ENCODE measurements at regions not wholly inside any gene's neighbourhood (a gene's known extent, or its start where the extent isn't known, plus 50 kb on each side); places are given as distances from the start of the nearest gene placed in this dataset.
"Not testable (repeated sequence)": the region's sequence is repeated elsewhere in the genome, so short reads cannot be mapped to it uniquely, and the experiment has no call there.

DNA sequence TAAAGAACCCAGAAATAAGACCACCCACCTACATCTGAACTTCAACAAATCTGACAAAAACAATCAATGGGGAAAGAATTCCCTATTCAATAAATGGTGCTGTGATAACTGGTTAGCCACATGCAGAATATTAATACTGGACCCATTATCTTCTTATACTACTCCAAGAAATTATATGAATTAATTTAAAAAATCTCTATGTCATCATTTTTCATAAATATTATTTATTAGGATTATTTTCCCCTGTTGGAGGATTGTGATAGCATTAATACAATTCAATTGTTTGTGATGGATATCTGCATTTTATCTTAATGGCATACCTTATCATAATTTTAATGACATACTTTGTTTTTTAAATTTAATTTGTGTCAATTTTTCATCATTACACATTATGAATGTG lies 682.2 kb upstream of the CTNND2 start:
- Histone ChIP-seq H3K4me1 (ENCODE audit: insufficient read depth) (no peaks in the 10 kb centered on the region), H3K4me3 (no peak overlapping the region), H3K27ac (no peak overlapping the region), H3K9me3 (no peaks in the 10 kb centered on the region), H3K27me3 (no peaks in the 10 kb centered on the region), H3K36me3 (no peaks in the 10 kb centered on the region)
- no peak for DNase-seq
- intact Hi-C loops (cut with DNase I), result no loop called here
- TF ChIP-seq, protein P1, sequence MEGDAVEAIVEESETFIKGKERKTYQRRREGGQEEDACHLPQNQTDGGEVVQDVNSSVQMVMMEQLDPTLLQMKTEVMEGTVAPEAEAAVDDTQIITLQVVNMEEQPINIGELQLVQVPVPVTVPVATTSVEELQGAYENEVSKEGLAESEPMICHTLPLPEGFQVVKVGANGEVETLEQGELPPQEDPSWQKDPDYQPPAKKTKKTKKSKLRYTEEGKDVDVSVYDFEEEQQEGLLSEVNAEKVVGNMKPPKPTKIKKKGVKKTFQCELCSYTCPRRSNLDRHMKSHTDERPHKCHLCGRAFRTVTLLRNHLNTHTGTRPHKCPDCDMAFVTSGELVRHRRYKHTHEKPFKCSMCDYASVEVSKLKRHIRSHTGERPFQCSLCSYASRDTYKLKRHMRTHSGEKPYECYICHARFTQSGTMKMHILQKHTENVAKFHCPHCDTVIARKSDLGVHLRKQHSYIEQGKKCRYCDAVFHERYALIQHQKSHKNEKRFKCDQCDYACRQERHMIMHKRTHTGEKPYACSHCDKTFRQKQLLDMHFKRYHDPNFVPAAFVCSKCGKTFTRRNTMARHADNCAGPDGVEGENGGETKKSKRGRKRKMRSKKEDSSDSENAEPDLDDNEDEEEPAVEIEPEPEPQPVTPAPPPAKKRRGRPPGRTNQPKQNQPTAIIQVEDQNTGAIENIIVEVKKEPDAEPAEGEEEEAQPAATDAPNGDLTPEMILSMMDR (IDR thresholded peaks at IDR 0.05), result no peak
- TF ChIP-seq POLR2A (IDR thresholded peaks at IDR 0.05) (no peak), EP300 (IDR thresholded peaks at IDR 0.05) (no peak)

DNA sequence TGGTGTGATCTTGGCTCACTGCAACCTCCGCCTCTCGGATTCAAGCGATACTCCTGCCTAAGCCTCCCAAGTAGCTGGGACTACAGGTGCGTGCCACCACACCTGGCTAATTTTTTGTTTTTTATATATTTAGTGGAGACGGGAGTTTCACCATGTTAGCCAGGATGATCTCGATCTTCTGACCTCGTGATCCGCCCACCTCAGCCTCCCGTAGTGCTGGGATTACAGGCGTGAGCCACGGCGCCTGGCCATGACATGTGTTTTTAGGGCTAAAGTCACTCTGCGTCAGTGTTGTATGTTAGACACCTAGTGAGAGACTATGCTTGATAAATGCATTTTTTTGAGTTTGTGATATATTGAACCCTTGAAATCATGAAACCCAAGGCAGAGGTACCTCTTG lies 674.6 kb upstream of the CTNND2 start:
- DNase-seq; H3K36me3 ChIP-seq; H3K4me1 ChIP-seq (ENCODE audit: insufficient read depth); H3K27ac ChIP-seq; H3K4me3 ChIP-seq; H3K27me3 ChIP-seq; H3K9me3 ChIP-seq; intact Hi-C loops (cut with DNase I): not testable (repeated sequence)
- 80 to 88% (median 84%) methylated on average over 13 of the region's 13 CpGs for WGBS, 3 donors

DNA sequence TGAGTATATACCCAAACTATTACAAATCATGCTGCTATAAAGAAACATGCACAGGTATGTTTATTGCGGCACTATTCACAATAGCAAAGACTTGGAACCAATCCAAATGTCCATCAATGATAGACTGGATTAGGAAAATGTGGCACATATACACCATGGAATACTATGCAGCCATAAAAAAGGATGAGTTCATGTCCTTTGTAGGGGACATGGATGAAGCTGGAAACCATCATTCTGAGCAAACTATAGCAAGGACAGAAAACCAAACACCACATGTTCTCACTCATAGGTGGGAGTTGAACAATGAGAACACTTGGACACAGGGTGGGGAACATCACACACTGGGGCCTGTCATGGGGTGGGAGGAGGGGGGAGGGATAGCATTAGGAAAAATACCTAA lies 672.7 kb upstream of the CTNND2 start:
- H3K27ac ChIP-seq; H3K9me3 ChIP-seq; H3K27me3 ChIP-seq; intact Hi-C loops (cut with DNase I); H3K4me1 ChIP-seq (ENCODE audit: insufficient read depth); DNase-seq; H3K36me3 ChIP-seq; H3K4me3 ChIP-seq: not testable (repeated sequence)
- 88 to 90% (median 90%) methylated on average over 1 of the region's 1 CpG for WGBS, 3 donors

DNA sequence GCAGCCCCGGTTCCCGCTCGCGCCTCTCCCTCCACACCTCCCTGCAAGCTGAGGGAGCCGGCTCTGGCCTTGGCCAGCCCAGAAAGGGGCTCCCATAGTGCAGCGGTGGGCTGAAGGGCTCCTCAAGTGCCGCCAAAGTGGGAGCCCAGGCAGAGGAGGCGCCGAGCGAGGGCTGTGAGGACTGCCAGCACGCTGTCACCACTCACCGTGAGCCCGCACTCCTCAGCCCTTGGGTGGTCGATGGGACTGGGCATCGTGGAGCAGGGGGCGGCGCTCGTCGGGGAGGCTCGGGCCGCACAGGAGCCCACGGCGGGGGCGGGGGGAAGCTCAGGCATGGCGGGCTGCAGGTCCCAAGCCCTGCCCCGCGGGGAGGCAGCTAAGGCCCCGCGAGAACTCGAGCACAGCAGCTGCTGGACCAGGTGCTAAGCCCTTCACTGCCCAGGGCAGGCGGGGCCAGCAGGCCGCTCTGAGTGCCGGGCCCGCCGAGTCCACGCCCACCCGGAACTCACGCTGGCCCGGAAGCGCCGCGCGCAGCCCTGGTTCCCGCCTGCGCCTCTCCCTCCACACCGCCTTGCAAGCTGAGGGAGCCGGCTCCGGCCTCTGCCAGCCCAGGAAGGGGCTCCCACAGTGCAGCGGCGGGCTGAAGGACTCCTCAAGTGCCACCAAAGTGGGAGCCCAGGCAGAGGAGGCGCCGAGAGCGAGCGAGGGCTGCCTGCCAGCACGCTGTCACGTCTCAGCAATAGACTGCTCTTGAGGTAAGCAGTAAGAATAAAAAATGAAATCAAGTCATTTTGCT lies 670.2 kb upstream of the CTNND2 start:
- H3K27ac ChIP-seq; H3K4me1 ChIP-seq (ENCODE audit: insufficient read depth); DNase-seq; H3K27me3 ChIP-seq; H3K4me3 ChIP-seq; H3K36me3 ChIP-seq; H3K9me3 ChIP-seq; intact Hi-C loops (cut with DNase I): not testable (repeated sequence)
- 94 to 95% (median 94%) methylated on average over 50 to 52 of the region's 56 CpGs for WGBS, 3 donors

DNA sequence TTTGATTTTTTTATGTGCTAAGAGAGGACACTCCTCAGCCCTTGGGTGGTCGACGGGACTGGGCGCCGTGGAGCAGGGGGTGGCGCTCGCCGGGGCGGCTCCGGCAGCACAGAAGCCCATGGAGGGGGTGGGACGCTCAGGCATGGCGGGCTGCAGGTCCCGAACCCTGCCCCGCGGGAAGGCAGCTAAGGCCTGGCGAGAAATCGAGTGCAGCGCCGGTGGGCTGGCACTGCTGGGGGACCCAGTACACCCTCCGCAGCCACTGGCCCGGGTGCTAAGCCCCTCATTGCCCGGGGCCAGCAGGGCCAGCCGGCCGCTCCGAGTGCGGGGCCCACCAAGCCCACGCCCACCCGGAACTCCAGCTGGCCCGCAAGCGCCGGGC lies 669.7 kb upstream of the CTNND2 start:
- H3K9me3 ChIP-seq; H3K4me3 ChIP-seq; H3K4me1 ChIP-seq (ENCODE audit: insufficient read depth); H3K36me3 ChIP-seq; DNase-seq; intact Hi-C loops (cut with DNase I); H3K27ac ChIP-seq; H3K27me3 ChIP-seq: not testable (repeated sequence)
- WGBS, 3 donors, result 96 to 97% (median 97%) methylated on average over 22 to 30 of the region's 30 CpGs

DNA sequence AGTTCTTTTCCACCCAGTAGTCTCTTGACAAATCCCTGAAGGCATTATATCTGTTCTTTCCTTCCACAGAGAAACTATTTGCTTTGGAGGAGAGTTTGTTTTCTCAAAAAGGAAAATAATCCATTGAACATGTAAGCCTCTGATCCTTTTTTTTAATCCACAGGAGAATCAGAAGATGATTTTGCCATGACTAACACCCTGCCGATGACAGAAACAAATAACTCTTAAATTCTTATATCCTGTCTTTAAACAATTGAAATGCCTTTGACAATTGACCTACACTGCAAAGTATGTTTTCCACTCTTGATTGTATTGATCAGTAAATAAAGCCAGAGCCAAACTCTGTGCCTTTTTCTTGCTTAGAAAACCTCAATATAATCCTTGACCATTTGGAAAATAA lies 666.4 kb upstream of the CTNND2 start:
- Histone ChIP-seq H3K4me3 (no peak overlapping the region), H3K36me3 (no peaks in the 10 kb centered on the region), H3K9me3 (no peaks in the 10 kb centered on the region), H3K27me3 (no peaks in the 10 kb centered on the region), H3K27ac (no peak overlapping the region), H3K4me1 (ENCODE audit: insufficient read depth) (no peaks in the 10 kb centered on the region)
- TF ChIP-seq POLR2A (IDR thresholded peaks at IDR 0.05) (no peak), EP300 (IDR thresholded peaks at IDR 0.05) (no peak)
- TF ChIP-seq, protein P1 (IDR thresholded peaks at IDR 0.05), result no peak
- DNase-seq, result no peak
- intact Hi-C loops (cut with DNase I), result no loop called here
- WGBS, 3 donors, result 81 to 90% (median 82%) methylated on average over 1 of the region's 1 CpG
